GM10266 (cell line): ENCODE measurements at regions not wholly inside any gene's neighbourhood (a gene's known extent, or its start where the extent isn't known, plus 50 kb on each side); places are given as distances from the start of the nearest gene placed in this dataset.

Source experiments
- DNase-seq: peaks from one replicate; pipeline ENCODE4 v3.0.0; 2012; ENCODE audit errors: extremely low spot score
- TF ChIP-seq, protein P1 (sequence below): IDR thresholded peaks from 2 replicates; pipeline ENCODE4 v1.5.1; 2012; ENCODE audit warnings: mild to moderate bottlenecking, low read depth; ENCODE audit not compliant: control insufficient read depth, insufficient read depth; ENCODE audit errors: missing control alignments

DNA sequence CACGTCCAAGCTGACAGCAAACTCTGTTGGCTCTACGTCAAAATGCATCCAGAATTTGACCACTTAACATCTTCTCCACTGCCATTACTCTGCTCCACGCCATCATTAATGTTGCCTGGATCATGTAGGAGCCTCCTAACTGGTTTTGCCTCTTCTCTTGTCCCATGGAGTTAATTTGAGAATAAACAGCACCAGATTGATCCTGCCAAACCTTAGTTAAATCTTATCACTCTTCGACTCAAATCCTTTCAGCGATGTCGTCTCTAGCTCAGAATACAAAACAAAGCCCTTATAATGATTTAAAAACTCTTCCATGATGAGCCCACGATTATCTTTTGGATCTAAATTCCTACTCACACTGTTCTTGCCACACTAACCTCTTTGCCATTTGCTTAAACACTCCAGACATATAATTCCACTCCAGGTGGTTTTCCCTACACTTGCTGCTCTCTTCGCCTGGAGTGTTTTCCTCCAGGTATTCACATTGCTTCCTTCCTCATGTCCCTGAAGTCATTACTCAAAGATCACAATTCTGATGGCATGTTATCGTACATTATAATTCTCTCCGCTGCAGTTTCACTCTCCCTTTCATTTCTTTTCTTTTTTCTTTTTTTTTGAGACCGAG lies 90.7 kb upstream of the KCNK2 start:
- DNase-seq, result no peak
- TF ChIP-seq, protein P1, sequence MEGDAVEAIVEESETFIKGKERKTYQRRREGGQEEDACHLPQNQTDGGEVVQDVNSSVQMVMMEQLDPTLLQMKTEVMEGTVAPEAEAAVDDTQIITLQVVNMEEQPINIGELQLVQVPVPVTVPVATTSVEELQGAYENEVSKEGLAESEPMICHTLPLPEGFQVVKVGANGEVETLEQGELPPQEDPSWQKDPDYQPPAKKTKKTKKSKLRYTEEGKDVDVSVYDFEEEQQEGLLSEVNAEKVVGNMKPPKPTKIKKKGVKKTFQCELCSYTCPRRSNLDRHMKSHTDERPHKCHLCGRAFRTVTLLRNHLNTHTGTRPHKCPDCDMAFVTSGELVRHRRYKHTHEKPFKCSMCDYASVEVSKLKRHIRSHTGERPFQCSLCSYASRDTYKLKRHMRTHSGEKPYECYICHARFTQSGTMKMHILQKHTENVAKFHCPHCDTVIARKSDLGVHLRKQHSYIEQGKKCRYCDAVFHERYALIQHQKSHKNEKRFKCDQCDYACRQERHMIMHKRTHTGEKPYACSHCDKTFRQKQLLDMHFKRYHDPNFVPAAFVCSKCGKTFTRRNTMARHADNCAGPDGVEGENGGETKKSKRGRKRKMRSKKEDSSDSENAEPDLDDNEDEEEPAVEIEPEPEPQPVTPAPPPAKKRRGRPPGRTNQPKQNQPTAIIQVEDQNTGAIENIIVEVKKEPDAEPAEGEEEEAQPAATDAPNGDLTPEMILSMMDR, result no peak

DNA sequence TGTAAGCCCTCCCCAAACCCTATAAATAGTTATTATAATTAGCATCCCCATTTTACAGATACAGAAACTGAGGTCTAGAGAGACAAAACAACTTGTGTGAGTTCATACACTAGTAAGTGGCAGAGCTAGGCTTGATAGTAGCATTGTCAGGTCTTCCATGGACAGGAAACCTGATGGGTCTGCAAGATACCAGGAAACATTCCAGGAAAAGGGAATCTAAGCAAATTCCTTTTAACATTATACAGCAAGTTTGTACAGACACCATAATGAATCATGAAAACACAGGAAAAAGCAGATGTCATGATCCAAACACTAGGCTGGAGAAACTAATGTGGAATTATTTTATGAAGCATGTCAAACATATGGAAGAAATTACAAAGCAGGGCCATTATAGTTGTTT lies 89.1 kb upstream of the KCNK2 start:
- no peak for DNase-seq
- TF ChIP-seq, protein P1, result no peak

DNA sequence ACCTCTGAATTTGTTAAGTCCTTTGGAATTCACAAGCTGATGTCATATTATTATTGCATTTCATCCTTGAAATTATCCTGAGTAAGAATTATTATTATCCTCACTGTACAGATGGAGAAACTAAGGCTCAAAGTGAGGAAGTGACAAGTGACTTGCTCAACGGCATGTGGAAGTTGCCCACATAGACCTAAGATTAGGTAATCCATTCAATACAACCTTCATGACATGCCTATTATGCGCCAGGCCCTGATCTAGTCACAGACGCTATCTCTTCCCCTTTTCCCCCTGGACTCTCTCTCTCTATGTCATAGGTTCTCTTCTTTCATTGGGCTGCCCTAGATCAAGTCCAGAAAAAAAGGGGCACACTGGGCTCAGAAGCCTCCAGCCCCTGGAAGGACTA lies 84.9 kb upstream of the KCNK2 start:
- TF ChIP-seq, protein P1, result no peak
- no peak for DNase-seq

DNA sequence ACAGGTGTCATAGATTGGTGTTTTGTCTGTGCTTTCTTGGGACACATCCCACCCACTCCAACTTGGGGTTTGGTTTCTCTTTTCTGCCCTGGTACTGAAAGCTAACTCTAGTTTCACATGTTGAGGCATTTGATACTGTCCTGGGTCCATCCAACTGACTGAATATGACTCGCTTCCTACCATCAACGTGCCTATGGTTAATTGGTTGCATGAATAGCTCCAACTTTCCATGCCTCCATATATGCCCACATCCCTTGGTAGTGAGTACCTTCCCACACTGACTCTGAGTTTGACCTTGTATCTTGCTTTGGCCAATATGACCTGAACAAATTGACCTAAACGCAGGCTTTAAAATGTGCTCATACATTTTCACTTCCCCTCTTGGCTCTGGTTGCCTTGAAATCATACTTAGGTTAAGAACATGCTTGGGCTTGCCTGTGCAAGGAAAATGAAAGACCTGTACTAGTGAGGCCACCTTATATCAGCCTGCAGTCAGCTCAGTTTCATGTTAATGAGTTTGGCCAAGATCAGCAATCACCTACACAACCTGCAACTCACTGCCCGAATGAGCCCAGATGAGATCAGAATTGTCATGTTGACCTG lies 81.0 kb upstream of the KCNK2 start:
- TF ChIP-seq, protein P1, result no peak
- DNase-seq, result peak; percentile 31

DNA sequence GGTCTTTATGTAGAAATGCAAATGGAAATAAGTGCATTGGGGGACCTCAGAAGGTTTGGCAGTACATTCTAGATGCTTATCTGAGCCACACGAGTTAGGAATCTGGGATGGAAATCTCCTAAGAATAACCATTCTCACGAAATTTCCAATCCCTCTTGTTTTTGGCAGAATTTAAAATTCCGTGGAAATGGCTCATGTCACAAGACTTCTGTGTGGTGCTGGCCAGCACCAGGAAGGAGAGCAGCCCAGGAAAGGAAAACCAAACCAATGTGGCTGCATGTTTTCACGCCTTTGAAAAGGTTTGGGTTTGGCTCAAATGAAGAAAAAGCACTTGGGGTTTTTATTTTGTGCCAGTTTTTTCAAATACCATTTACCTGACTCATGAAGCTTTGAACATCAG lies 80.1 kb upstream of the KCNK2 start:
- TF ChIP-seq, protein P1, result no peak
- DNase-seq, result no peak

DNA sequence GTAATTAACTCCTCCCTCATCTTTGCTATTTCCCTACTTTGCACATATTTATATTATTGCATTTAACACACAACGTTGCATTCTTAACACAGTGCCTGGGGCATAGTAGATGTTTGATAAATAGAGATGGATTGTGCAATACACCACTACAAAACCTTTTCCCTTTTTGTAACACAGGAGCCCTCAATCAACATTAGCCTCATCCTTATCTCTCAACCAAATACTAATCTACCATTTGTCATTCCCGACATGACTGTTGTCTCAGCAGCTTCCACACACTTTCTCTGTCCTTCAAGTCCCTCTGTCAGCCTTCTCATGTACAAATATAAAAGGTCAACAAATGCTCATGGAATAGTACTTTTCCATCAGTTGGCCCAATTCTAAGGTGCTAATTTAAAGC lies 78.9 kb upstream of the KCNK2 start:
- DNase-seq, result no peak
- TF ChIP-seq, protein P1, result no peak

DNA sequence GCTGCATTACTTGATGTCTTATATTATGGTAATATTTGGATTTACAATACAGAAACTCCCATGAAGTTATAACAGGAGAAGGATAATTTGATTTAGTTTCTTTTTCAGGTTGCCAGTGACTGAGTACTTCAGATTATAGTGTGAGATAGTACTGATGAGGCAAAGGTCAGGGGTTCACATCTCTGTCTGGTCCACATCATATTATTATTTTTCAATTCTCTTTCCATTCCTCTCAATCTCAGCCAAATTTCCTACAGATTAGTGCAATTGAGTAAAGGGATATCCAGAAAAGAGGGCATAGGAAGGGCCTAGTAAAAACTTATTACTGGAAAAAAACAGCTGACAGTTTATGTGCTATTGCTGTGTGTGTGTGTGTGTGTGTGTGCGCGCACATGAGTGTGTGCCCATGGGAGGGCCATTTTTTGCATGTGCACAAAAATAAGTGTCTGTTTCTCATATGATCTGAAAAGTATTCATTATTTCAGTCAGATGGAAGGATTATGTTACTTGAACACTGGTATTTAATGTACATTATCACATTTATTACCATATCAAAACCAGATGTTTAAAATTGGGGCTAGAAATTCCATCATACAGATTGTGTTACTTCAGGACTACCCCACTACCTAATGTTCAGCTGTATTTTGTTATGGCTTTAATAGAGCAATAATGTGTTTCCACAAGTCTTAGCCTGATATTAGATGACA lies 78.3 kb upstream of the KCNK2 start:
- TF ChIP-seq, protein P1, result no peak
- DNase-seq, result no peak
